HG03565 (cell line): ENCODE measurements at regions not wholly inside any gene's neighbourhood (a gene's known extent, or its start where the extent isn't known, plus 50 kb on each side); places are given as distances from the start of the nearest gene placed in this dataset.

Source experiments
- ATAC-seq: cut with Tn5 transposase; IDR thresholded peaks from one replicate; pipeline ENCODE4 v1.9.1; 2021; ENCODE audit warnings: mild to moderate bottlenecking, moderate library complexity; ENCODE audit not compliant: unreplicated experiment

GRCh38 chr5:68352166-68352565 lies 136.6 kb downstream of the PIK3R1 start:
- no peak for ATAC-seq

DNA sequence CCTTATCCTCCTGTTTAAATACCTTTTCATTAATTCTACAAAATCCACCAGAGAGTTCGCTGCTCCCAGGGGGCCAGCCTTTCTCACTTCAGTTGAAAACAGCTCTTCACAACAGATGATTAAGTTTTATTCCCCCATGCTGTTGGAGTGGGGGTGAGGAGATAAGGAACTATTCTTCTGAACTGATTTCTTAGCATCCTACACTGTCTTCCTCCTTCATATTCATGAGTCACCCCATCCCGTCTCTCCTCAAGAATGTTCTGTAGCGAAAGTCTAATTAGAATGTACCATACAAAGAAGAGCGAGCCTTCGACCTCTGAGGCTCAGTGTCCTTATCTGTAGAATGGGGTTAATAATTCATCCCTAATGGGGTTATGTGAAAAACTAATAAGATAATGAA lies 138.0 kb downstream of the PIK3R1 start:
- ATAC-seq, result no peak

DNA sequence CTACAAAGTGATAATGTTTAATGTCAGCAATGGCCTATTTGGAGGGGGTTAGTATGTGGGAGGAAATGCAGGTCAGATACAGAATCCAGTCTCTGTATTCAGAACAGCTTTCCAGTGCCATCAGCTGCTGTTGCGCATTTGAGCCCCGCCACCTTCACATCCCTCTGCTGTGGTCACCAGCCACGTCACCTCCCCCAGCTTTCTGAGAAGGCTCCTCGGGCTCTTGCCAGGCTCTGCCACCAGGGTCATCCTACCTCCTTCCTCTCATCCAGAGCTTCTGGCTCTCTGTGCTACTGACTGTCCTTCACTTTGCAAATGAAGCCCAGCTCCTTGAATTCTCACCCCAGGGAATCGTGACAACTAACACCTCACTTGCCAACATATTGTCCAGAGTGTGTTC lies 138.8 kb downstream of the PIK3R1 start:
- no peak for ATAC-seq

DNA sequence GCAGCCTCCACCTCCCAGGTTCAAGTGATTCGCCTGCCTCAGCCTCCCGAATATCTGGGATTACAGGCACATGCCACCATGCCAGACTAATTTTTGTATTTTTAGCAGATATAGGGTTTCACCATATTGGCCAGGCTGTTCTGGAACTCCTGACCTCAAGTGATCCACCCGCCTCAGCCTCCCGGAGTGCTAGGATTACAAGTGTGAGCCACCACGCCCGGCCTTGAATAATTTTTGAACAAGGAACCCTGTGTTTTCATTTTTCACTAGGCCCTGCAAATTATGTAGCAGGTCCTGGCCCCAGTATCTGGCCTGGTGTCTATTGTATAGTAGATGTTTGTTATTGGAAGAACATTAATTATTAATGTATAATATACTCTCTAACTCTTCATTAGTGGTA lies 140.7 kb downstream of the PIK3R1 start:
- no peak for ATAC-seq

DNA sequence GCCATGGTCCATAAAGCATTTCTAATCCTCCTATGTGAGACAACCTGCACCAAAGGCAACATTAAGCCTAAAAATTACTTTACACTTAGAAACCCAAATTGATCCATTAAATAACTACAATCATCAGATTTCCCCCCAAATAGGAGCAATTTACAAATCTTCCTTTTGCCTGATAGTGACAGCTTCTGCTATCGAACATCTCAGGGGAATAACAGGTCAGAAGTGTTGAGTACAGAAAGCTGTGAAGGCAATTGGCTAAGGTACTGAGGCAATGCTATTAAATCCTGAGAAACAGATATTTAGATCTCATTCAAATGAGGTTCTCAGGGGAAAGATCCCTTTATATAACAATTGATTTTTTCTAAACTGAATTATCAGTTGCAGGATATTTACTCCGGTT lies 141.1 kb downstream of the PIK3R1 start:
- ATAC-seq, result no peak

GRCh38 chr5:68359699-68360098 lies 144.1 kb downstream of the PIK3R1 start:
- ATAC-seq, result no peak

GRCh38 chr5:68362331-68362730 lies 146.8 kb downstream of the PIK3R1 start:
- no peak for ATAC-seq

GRCh38 chr5:68365889-68366288 lies 150.3 kb downstream of the PIK3R1 start:
- no peak for ATAC-seq

DNA sequence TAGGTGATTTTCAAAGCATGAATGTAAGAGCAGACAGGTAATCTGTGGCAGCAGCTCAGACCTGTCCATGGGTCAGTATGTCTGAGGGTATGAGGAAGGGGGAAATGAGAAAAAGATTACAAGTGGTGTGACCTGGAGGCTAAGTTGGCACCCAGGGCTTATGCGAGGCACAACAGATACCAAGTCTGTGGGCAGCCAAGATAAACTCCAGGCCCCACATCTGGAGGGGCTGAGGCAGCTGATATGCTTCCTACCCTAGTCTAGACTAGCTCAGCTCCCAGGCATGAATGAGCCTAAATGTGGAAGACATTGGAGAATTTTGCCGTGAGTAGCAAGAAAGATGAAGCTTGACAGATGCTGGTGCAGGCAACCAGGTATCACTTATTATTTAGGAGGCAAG lies 151.7 kb downstream of the PIK3R1 start:
- no peak for ATAC-seq

DNA sequence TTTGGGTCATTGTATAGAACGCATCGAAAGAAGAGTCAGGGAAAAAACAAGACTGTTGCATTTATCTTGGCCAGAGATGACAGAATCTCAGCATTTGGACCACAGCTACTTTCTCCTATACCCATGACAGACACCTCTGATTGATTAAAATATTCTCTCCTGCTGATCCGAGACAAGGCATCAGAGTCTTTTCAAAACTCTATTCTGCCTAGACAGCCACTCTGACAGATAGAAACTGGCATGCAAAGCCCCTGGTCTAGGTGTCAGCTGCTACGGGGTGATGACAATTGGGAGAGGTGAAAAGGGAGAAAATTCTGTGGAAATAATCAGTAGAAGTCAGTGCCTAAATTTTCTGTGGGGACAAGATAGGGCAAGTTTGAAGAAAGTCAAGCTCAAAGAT lies 152.2 kb downstream of the PIK3R1 start:
- ATAC-seq, result no peak

DNA sequence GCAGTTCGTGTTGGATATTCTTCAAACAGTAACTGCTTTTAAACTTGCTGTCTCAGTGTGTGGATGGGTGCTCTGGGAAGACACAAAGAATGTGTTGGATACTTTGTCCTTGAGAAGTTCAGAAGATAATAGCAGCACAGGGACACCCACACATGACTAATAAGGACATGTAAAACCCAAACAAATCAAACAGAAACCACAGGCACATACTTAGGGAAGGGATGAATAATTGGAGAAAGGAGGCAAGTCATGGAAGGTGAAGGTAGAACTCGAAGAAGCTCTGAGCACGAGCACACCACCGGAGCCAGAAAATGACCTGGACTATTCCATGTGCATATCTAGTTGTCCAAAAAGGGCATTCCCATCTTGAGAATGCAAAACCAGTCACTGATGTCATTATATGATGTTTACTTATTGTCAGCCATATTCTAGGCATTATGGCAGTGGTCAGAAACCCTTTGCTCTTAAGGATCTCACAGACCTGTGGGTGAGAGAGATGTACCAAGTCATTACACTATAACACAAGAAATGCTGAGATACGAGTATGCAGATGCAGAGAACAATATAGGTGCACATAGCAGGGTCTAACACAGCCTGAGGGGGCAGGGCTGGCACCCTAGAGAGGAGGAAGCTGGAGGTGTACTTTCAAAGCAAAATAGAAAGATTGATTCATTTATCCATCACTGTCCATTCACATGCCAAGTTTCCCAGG lies 152.9 kb downstream of the PIK3R1 start:
- ATAC-seq, result no peak

DNA sequence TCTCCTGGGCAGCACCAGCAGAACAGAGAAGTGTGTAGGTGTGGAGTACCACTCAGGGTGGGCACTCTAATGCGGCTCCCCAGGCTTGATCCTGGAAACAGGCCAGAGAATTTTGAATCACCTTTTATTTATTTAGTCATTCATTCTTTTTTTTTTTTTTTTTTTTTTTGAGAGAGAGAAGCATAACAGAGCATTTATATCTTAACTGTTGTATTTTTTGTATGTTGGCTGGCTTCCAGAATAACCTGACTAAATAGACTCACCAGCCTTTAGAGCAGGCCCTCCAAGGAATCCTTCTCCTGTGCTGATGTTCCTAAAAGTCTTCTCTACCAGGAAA lies 153.4 kb downstream of the PIK3R1 start:
- ATAC-seq, result no peak

GRCh38 chr5:68369457-68370125 lies 154.0 kb downstream of the PIK3R1 start:
- peak; percentile 71 for ATAC-seq

- ATAC-seq, result no peak
Measured at GRCh38 chr5:68370196-68370595, 154.6 kb downstream of the PIK3R1 start.

DNA sequence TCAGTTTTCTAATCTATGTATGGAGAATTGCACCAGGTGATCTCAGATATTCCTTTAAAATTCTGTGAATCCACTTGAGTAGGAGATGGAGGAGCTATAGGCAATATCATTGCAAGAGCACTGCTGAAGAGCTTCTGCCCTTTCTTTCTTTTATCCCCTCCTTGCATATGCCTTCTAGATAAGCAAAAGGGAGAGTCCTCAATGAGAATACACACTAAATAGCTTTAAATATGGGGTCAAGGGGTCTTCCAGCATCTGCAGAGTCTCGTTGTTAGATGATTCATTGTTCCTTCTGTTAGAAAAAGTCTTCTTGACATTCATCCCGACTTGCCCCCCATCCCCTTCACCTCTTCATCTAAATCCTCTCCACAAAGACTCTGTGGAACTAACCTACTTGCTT lies 156.1 kb downstream of the PIK3R1 start:
- no peak for ATAC-seq

DNA sequence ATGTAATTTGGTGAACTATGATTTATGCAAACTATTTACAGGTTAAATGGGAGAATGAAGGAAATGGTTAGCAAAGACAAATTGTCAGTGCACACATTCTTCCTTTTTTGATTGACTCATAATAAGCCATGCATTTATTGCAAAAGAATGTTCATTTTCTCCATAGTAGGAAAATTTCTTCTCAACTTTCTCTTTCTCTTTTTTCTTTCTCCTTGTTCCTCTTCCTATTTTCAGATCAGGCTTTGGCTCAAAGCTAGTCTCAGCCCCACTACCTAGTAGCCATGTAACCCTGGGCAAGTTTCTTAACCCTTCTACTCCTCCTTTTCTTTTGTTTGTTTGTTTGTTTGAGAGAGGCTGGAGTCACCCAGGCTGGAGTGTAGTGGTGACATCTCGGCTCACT lies 156.6 kb downstream of the PIK3R1 start:
- no peak for ATAC-seq

DNA sequence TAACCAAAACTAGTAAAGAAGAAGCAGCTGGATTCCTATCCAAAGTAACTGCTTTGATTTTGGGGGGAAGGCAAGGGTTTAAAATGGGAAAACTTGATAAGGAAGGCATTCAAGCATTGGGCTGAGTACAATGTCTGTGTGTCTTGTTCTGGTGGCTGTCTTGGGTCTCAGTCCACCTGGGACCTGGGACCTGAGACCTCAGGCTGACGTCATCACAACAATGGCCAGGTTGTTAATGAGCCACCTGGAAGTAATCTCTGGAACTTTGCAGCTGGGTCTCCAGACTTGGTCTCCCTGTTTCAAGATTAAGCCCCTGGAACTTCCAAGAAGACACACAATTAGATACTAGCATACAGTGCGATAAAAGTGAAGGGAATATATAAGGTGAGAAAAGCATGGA lies 157.5 kb downstream of the PIK3R1 start:
- ATAC-seq, result no peak

- ATAC-seq, result no peak
Measured at GRCh38 chr5:68374796-68375518, 159.4 kb downstream of the PIK3R1 start.

DNA sequence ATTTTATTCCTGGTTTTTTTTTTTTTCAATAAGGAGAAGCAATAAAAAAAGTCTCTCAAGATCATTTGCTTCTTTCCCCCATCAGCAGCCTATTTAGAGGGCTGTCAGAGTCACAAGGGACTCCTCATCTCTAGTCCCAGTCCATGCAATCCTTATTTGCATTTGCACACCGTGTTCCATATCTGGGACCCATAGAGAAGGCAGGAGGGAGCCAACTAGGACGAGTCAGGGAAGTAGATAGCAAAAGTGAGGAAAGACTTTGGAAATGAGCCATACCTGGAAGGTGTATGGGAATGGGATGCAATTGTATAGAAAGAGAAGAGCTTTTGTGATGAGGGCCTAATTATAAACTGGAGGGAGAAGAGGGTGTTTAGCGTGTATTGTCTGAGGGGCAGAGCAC lies 160.0 kb downstream of the PIK3R1 start:
- no peak for ATAC-seq

- ATAC-seq, result no peak
Measured at GRCh38 chr5:68376935-68377334, 161.4 kb downstream of the PIK3R1 start.

- ATAC-seq, result peak; percentile 50
Measured at GRCh38 chr5:68377733-68378132, 162.2 kb downstream of the PIK3R1 start.

- peak; percentile 53 for ATAC-seq
Measured at GRCh38 chr5:68378204-68378820, 162.8 kb downstream of the PIK3R1 start.
